IgD-negative memory B cell (primary cell): ENCODE measurements at regions not wholly inside any gene's neighbourhood (a gene's known extent, or its start where the extent isn't known, plus 50 kb on each side); places are given as distances from the start of the nearest gene placed in this dataset.
"Not testable (repeated sequence)": the region's sequence is repeated elsewhere in the genome, so short reads cannot be mapped to it uniquely, and the experiment has no call there.

Experiments used
- H3K27ac Mint-ChIP-seq, 3 donors: one replicate each; pipeline ENCODE4 v1.8.0; 2020 to 2022; ENCODE audit warnings: mild to moderate bottlenecking in 3 of 3, mixed read lengths in 3 of 3, moderate library complexity in 1 of 3
- H3K27me3 Mint-ChIP-seq: one replicate; pipeline ENCODE4 v1.8.0; 2021; ENCODE audit warnings: mixed read lengths
- H3K36me3 Mint-ChIP-seq: one replicate; pipeline ENCODE4 v1.8.0; 2020; ENCODE audit warnings: mild to moderate bottlenecking, mixed read lengths
- H3K4me1 Mint-ChIP-seq, 3 donors: one replicate each; pipeline ENCODE4 v1.8.0; 2020 to 2022; ENCODE audit warnings: mixed read lengths in 3 of 3, mild to moderate bottlenecking in 1 of 3
- H3K4me3 Mint-ChIP-seq, 4 donors: one replicate each; pipeline ENCODE4 v1.8.0; 2020 to 2022; ENCODE audit warnings: mild to moderate bottlenecking in 4 of 4, mixed read lengths in 4 of 4, moderate library complexity in 3 of 4
- H3K9me3 Mint-ChIP-seq, 3 donors: one replicate each; pipeline ENCODE4 v1.8.0; 2020 to 2021; ENCODE audit warnings: mixed read lengths in 3 of 3, mild to moderate bottlenecking in 1 of 3

DNA sequence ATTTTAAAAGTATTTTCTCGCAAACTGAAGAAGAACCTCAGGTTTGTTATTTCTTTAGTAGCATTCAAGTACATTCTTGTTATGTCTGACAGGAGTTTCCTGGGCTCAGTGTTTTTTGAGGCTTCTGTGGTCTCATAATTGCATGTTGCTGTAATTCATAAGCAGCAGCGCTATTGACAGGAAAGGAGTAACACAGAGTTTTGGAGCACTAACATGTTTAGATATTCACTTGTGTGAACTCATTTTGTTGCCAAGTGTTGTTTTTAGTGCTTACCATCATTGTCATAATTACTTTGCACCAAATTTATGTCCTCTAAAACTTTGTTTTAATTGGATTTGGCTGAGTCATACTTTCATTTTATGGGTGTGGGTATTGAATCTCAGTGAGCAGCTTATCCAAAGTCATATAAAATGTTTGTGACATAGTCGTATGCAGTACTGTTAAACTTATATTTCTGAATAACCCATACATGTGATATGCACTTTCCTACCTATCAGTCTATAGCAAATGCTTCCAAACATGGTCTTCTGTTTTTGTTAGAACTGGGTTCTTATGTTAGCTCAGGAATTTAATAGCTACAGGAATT lies 358.7 kb upstream of the CTSO start:
- no peaks in the 10 kb centered on the region for H3K27me3 Mint-ChIP-seq

DNA sequence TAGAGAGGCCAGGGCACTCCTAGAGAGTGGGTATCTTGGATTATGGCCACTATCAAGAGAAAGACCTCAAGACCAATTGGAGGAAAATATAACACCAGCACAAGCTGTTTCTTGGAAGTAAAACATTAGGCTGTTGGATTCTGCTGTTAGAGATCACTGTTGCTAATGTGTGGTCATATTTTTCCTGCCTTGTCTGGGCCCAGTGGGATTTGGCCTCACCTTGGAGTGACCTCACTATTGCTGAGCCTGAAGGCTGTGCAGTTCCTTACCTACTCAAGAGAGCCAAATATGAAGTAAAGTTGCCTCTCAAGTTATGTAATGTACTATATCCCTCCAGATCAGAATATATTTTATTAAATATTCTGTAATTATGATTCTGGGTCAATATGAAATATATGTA lies 355.4 kb upstream of the CTSO start:
- Mint-ChIP-seq H3K9me3 (peaks cover 0 to 4% (median 0%) of the 10 kb centered on the region in 3 donors), H3K27me3 (no peaks in the 10 kb centered on the region)

More for the DNA sequence above, 358.7 kb upstream of the CTSO start:
- no peak overlapping the region for H3K27ac Mint-ChIP-seq
- H3K9me3 Mint-ChIP-seq, result peaks cover 0 to 5% (median 3%) of the 10 kb centered on the region in 3 donors
- no peaks in the 10 kb centered on the region for H3K4me1 Mint-ChIP-seq
- no peaks in the 10 kb centered on the region for H3K36me3 Mint-ChIP-seq
- no peak overlapping the region for H3K4me3 Mint-ChIP-seq

DNA sequence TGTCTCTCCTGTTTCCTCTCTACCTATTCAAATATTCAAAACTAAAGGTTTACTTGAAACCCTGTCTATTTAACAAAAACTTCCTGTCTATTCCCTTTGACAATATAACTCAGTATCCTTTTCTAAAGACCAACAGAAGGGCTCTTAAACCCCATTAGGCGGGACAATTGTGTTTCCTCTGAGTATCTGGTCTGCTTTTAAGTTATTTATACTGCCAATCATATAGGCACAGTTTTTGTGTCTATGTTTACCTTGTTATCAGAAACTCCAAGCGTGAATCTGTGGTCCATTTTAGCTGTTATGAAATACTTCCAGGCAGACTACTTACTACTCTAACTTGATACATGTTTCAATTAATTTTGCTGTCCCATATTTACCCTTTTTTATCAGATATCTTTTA lies 350.0 kb upstream of the CTSO start:
- H3K9me3 Mint-ChIP-seq, result peaks cover 0 to 4% (median 2%) of the 10 kb centered on the region in 3 donors
- H3K4me3 Mint-ChIP-seq, result no peak overlapping the region
- H3K27me3 Mint-ChIP-seq, result no peaks in the 10 kb centered on the region

More for the DNA sequence above, 355.4 kb upstream of the CTSO start:
- Mint-ChIP-seq H3K36me3 (no peaks in the 10 kb centered on the region), H3K4me3 (no peak overlapping the region), H3K4me1 (no peaks in the 10 kb centered on the region), H3K27ac (no peak overlapping the region)

DNA sequence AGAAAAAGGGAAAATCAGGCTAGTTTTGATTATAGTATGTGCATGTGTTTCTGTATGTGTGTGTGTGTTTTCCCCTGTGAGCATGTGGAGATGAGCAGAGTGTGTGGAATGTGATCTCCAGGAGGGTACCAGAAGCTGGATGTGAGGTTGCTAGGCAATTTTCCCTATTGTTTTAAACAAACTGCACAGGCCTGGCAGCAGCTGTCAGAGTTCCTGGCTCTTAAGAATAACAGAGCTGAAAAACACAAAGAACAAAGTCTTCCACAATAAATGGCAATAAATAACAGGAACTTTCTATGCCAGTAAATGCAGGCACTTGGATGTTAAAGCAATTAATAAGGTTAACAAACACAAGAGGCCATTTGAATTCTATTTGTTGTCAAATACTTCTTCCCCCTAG lies 344.6 kb upstream of the CTSO start:
- Mint-ChIP-seq H3K4me1 (no peaks in the 10 kb centered on the region), H3K4me3 (no peak overlapping the region), H3K9me3 (peaks cover 0 to 3% (median 2%) of the 10 kb centered on the region in 3 donors), H3K27me3 (no peaks in the 10 kb centered on the region), H3K27ac (no peak overlapping the region), H3K36me3 (no peaks in the 10 kb centered on the region)

More for the DNA sequence above, 350.0 kb upstream of the CTSO start:
- no peaks in the 10 kb centered on the region for H3K4me1 Mint-ChIP-seq
- H3K27ac Mint-ChIP-seq, result no peak overlapping the region
- H3K36me3 Mint-ChIP-seq, result no peaks in the 10 kb centered on the region

DNA sequence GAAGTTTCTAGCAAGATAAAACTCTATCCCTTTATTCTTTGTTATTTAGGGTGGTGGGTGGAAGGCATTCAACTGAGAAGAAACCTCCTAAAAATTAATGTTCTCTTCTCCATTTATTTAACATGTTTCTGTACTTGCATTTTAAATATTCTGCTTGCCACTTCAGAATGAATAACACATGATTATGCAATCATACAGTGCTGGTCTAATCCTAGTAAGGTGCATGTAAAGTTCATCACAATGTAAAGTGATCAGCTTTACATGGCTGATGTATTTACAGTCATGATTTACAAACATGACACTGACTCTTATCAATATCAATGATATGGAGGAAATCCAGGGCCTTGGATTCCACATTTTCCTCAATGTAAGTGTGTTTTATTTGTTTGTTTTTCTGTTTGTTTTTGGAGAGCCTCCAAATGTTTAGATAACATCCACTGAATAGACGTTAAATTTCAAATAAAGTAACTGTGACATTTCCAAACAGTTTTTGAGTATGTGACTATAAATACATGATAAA lies 342.1 kb upstream of the CTSO start:
- no peaks in the 10 kb centered on the region for H3K4me1 Mint-ChIP-seq
- no peaks in the 10 kb centered on the region for H3K27me3 Mint-ChIP-seq
- no peak overlapping the region for H3K4me3 Mint-ChIP-seq
- H3K9me3 Mint-ChIP-seq, result peaks cover 0 to 3% (median 2%) of the 10 kb centered on the region in 3 donors
- H3K36me3 Mint-ChIP-seq, result no peaks in the 10 kb centered on the region
- H3K27ac Mint-ChIP-seq, result no peak overlapping the region

DNA sequence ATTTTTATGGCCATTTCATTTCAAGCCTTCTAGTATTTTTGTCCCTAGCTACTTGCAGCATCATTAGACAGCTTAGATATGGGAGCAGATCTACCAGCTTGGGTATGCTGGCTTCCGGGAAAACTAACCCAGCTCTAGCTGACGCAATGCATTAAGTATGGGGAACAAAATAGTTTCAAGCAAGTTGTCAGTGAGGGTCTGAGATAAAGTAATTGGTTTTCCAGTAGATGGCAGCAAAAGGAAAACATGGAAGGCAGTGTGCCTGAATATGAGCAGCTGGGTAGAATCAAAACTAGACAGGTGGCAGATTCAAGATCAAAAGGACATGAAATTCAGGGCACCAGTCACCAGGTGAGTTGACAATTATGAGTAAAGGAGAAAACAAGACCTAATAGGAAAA lies 340.9 kb upstream of the CTSO start:
- Mint-ChIP-seq H3K4me1 (no peaks in the 10 kb centered on the region), H3K27ac (no peak overlapping the region), H3K36me3 (no peaks in the 10 kb centered on the region), H3K4me3 (no peak overlapping the region), H3K27me3 (no peaks in the 10 kb centered on the region), H3K9me3 (peaks cover 0 to 3% (median 2%) of the 10 kb centered on the region in 3 donors)

DNA sequence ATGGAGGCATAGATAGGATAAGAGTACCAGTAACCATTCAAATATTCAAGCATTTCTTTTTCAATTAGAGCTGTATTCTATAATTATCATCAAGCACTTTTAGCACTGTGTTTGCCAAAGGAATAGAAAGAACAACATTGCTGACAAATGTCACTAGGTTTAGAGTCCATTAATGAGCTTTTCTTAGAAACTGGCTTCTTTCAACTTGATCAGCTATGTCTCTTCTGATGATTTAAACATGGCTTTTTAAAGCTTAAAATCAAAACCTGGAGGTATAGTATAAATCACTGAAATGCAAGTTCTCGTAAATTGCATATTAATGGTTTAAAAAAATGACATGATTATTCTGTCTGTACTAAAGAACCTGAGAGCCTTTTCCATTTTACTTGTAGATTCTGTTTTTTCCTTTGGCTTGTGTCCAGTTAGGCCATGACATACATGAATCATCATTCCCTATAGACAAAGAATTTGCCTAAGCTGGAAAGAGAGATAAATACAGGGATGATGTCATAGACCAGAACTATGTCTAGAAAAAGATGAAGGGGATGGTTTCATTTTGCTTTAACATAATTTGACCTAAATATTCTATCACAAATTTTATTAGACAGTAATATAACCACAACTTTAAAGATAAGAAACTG lies 340.1 kb upstream of the CTSO start:
- Mint-ChIP-seq H3K27me3 (no peaks in the 10 kb centered on the region), H3K9me3 (peaks cover 0 to 3% (median 0%) of the 10 kb centered on the region in 3 donors), H3K4me3 (no peak overlapping the region), H3K36me3 (no peaks in the 10 kb centered on the region), H3K4me1 (no peaks in the 10 kb centered on the region), H3K27ac (no peak overlapping the region)

DNA sequence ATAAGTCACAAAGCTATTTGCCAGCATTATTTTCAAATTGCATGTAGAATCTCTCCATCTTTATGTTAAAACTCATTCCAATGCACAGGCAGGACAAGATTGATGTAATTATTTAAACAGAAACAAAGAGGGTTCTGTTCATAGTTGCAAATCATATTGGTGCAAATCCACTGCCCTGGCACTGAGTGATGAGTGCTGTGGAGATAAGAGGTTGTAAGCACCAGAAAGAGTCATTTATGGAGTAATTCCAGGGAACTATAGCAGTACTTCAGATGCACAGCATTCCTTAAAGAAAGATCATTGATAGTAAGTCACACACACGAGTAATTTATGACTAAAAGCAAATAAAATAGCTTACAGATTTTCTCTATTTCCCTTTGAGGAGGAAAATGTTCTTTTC lies 337.7 kb upstream of the CTSO start:
- no peaks in the 10 kb centered on the region for H3K4me1 Mint-ChIP-seq
- H3K27me3 Mint-ChIP-seq, result no peaks in the 10 kb centered on the region
- H3K36me3 Mint-ChIP-seq, result no peaks in the 10 kb centered on the region
- H3K27ac Mint-ChIP-seq, result no peak overlapping the region
- peaks cover 0 to 2% (median 0%) of the 10 kb centered on the region in 3 donors for H3K9me3 Mint-ChIP-seq
- H3K4me3 Mint-ChIP-seq, result no peak overlapping the region

DNA sequence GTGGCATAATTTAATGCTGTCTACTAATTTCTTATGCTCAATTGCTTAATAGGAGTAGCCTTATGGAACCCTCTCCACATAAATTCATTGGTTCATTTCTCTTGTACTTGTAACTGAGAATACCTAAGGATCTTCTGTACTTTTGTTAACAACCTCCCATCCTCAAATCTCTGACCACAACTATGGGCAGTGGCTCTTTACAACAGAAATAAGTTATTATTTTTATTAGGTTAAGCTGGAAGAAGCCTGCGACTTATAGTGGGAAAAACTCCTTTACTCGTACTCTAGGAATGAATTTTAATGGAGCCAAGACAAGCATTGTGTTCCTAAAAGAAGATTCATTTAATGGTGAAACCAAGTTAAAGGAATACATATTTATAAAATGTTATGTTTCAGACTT lies 337.1 kb upstream of the CTSO start:
- H3K36me3 Mint-ChIP-seq, result no peaks in the 10 kb centered on the region
- no peak overlapping the region for H3K4me3 Mint-ChIP-seq
- no peaks in the 10 kb centered on the region for H3K4me1 Mint-ChIP-seq
- no peaks in the 10 kb centered on the region for H3K27me3 Mint-ChIP-seq
- H3K9me3 Mint-ChIP-seq, result peaks cover 0 to 2% (median 0%) of the 10 kb centered on the region in 3 donors
- H3K27ac Mint-ChIP-seq, result no peak overlapping the region

DNA sequence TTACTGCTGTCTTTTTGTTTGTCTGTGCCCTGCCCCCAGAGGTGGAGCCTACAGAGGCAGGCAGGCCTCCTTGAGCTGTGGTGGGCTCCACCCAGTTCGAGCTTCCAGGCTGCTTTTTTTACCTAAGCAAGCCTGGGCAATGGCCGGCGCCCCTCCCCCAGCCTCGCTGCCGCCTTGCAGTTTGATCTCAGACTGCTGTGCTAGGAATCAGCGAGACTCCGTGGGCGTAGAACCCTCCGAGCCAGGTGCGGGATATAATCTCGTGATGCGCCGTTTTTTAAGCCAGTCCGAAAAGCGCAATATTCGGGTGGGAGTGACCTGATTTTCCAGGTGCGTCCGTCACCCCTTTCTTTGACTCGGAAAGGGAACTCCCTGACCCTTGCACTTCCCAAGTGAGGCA lies 336.4 kb upstream of the CTSO start:
- H3K27ac Mint-ChIP-seq, H3K4me1 Mint-ChIP-seq, H3K27me3 Mint-ChIP-seq, H3K4me3 Mint-ChIP-seq, H3K36me3 Mint-ChIP-seq, H3K9me3 Mint-ChIP-seq: not testable (repeated sequence)

DNA sequence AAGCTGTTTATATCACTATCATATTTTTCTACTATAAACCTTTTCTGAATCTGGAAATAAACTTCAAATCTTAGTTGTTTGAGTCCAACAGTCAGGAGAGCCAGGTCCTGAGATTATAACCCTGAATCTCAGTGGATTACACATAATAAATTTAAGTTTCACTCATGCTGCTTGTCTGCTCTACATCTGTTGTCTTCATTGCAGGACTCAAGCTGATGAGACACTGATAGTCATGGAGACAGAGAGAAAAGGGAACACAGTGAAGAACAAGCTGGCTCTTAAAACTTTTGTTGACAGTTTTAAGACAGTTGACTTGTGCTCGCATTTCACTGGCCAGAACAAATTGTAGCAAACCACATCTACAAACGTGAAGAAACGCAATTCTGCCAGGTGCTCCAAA lies 327.0 kb upstream of the CTSO start:
- Mint-ChIP-seq H3K36me3 (no peaks in the 10 kb centered on the region), H3K4me3 (no peak overlapping the region), H3K27me3 (no peaks in the 10 kb centered on the region), H3K9me3 (peaks cover 4 to 6% (median 4%) of the 10 kb centered on the region in 3 donors), H3K4me1 (peaks cover 0 to 2% (median 0%) of the 10 kb centered on the region in 3 donors), H3K27ac (no peak overlapping the region)

DNA sequence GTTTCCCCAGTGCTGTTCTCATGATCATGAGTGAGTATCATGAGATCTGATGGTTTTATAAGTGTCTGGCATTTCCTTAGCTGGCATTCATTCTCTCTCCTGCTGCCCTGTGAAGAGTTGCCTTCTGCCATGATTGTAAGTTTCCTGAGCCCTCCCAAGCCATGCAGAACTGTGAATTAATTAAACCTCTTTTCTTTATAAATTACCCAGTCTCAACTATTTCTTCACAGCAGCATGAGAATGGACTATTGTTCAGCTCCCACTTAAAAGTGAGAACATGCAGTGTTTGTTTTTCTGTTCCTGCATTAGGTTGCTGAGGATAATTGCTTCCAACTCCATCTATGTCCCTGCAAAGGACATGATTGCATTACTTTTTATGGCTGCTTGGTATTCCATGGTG lies 311.7 kb upstream of the CTSO start:
- Mint-ChIP-seq H3K4me3 (no peak overlapping the region), H3K9me3 (peaks cover 3 to 4% (median 4%) of the 10 kb centered on the region in 3 donors), H3K27me3 (no peaks in the 10 kb centered on the region), H3K27ac (no peak overlapping the region), H3K36me3 (no peaks in the 10 kb centered on the region), H3K4me1 (no peaks in the 10 kb centered on the region)

DNA sequence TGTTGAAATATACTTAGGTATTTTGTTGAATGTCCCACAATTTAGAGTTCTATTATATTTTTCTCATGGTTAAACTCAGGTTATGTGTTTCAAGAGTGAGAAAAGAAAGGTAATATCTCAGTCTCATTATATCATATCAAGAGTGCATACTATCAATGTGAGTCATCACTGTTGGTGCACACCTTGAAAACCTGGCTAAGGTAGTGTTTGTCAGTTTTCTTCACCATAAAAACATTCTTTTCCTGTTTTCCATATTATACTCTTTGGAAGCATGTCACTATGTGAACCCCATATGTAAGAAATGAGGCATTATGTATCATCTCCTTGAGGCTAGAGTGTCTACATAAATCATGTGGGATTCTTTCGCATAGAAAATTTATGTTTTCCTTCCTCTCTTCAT lies 307.6 kb upstream of the CTSO start:
- H3K36me3 Mint-ChIP-seq, result no peaks in the 10 kb centered on the region
- H3K27me3 Mint-ChIP-seq, result no peaks in the 10 kb centered on the region
- no peaks in the 10 kb centered on the region for H3K4me1 Mint-ChIP-seq
- H3K9me3 Mint-ChIP-seq, result peaks cover 3 to 10% (median 4%) of the 10 kb centered on the region in 3 donors
- no peak overlapping the region for H3K27ac Mint-ChIP-seq
- no peak overlapping the region for H3K4me3 Mint-ChIP-seq

DNA sequence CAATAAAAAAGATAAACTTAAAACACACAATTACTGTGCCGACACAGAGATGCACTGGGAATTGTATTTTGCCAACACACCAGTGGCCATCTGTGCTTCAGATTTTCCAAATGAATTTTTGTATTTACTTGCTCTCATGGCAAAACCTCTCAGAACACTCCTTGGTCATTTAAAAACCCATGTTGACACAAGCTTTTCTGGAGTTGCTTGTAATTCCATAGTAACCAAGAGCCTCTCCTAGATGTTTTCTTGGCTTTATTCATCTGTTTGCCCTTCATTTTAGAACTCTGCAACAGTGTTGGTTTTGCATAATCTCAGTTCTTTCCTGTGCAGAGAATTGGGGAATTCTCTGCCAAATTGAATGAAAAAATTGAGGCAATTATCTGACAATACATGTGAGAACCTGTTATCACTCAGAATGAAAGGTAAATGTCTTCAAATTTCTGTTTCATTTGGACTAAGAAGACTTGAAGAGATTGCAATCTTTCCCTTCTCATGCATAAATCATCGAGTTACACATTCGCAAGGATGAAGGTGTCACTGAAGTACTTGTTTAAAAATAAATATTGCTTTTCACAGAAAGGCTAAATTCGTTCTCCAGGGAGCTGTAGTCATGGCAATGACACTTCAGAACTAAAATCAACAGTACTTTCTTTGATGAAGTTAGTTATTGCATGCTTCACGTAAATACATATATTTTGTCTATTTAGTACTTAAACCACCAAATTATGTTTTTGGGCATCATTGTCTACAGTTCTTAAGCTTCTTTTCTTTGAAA lies 301.8 kb upstream of the CTSO start:
- Mint-ChIP-seq H3K27me3 (no peaks in the 10 kb centered on the region), H3K36me3 (no peaks in the 10 kb centered on the region), H3K27ac (no peak overlapping the region), H3K4me1 (no peaks in the 10 kb centered on the region), H3K4me3 (no peak overlapping the region), H3K9me3 (peaks cover 0 to 11% (median 0%) of the 10 kb centered on the region in 3 donors)

DNA sequence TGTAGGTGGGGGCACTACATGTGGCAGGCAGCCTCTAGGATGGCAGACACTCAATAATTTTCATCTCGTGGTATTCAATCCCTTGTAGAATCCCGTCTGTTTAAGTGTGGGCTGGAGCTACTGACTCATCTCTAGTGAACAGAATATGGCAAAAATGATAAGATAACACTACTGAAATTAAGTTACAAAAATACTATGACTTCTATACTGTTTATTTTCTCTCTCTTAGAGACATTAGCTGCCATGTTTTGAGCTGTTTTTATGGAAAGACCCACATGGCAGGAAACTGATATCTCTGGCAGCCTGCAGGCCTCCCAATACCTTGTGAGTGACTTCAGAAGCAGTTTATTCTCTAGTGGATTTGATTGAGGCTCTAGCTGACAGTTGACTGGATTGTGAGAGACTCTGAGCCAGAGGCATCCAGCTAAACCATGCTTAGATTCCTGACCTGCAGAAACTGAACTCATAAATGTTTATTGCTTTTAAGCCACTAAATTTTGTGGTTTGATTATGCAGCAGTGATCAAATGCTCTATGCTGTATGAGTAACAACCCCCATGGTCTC lies 298.8 kb upstream of the CTSO start:
- Mint-ChIP-seq H3K4me1 (no peaks in the 10 kb centered on the region), H3K4me3 (no peak overlapping the region), H3K27ac (no peak overlapping the region), H3K27me3 (no peaks in the 10 kb centered on the region), H3K9me3 (peaks cover 0 to 11% (median 0%) of the 10 kb centered on the region in 3 donors), H3K36me3 (no peaks in the 10 kb centered on the region)
